Uterus (tissue), 2 donors: ENCODE measurements at regions not wholly inside any gene's neighbourhood (a gene's known extent, or its start where the extent isn't known, plus 50 kb on each side); places are given as distances from the start of the nearest gene placed in this dataset.
"Not testable (repeated sequence)": the region's sequence is repeated elsewhere in the genome, so short reads cannot be mapped to it uniquely, and the experiment has no call there.

Experiments
- POLR2A ChIP-seq, 2 donors: fragments of 450-650 bp; IDR thresholded peaks; one replicate each; pipeline ENCODE4 v1.6.1; 2016; ENCODE audit warnings: antibody characterized with exemption in 2 of 2, mild to moderate bottlenecking in 1 of 2, moderate library complexity in 1 of 2
- TF ChIP-seq, protein P1 (sequence below), 4 experiments: fragments of 200-600 bp in 2 of 4; fragments of 450-650 bp in 2 of 4; sonication (generic) in 2 of 4; IDR thresholded peaks; one replicate each; pipeline ENCODE4 v1.5.1; 2016 to 2019; ENCODE audit warnings: antibody characterized with exemption in 4 of 4, mild to moderate bottlenecking in 2 of 4, moderate library complexity in 1 of 4

DNA sequence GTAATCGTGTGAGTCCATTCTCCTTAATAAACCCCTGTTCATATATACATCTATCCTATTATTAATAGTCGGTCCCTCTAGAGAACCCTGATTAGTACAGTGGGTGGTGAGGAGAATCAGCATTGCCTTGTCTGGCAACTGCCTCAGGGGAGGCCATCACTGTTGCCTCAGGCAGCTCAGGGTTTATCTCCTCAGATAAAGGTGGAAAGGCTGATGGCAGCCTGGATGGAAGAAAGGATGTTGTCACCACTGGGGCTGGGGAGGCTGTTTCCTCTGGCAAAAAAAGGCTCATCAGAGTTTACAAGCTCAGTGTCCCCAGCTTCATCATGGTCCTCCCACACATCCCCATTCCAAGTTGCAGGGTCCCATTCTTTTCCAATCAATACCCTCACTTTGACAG is 137.1 kb downstream of the TMX1 start:
- TF ChIP-seq, protein P1, sequence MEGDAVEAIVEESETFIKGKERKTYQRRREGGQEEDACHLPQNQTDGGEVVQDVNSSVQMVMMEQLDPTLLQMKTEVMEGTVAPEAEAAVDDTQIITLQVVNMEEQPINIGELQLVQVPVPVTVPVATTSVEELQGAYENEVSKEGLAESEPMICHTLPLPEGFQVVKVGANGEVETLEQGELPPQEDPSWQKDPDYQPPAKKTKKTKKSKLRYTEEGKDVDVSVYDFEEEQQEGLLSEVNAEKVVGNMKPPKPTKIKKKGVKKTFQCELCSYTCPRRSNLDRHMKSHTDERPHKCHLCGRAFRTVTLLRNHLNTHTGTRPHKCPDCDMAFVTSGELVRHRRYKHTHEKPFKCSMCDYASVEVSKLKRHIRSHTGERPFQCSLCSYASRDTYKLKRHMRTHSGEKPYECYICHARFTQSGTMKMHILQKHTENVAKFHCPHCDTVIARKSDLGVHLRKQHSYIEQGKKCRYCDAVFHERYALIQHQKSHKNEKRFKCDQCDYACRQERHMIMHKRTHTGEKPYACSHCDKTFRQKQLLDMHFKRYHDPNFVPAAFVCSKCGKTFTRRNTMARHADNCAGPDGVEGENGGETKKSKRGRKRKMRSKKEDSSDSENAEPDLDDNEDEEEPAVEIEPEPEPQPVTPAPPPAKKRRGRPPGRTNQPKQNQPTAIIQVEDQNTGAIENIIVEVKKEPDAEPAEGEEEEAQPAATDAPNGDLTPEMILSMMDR (IDR thresholded peaks at IDR 0.05): not testable (repeated sequence)
- TF ChIP-seq POLR2A (IDR thresholded peaks at IDR 0.05): not testable (repeated sequence)
